ENCODE measurements at regions not wholly inside any gene's neighbourhood (a gene's known extent, or its start where the extent isn't known, plus 50 kb on each side); places are given as distances from the start of the nearest gene placed in this dataset.

DNA sequence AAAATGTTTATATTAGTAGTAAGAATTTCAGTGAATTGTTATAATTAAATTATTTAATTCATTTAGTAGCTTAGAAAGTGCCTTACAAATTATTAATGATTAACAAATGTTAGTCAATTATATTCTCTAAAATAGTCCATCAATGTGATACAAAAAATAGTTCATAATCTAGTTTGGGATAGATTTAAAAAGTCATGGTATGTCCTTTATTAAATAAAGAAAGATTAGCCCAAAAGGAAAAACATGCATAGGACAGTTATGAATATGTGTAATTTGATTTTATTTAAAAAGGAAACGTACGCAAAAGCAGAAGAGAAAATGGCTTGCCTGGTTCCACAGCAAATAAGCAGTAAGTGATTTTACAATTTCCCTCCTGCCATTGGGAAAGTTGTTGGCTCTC lies 768.5 kb downstream of the TRIB2 start:
- H3K4me3 ChIP-seq (ENCODE audit: low read depth, low read length): no peak overlapping the region
- H3K4me2 ChIP-seq (ENCODE audit: low read length): no peak overlapping the region
- no peaks in the 10 kb centered on the region for H3K36me3 ChIP-seq (ENCODE audit: control insufficient read depth, insufficient read depth, low read length)
- no peaks in the 10 kb centered on the region for H3K79me2 ChIP-seq
- TF ChIP-seq, protein P1, sequence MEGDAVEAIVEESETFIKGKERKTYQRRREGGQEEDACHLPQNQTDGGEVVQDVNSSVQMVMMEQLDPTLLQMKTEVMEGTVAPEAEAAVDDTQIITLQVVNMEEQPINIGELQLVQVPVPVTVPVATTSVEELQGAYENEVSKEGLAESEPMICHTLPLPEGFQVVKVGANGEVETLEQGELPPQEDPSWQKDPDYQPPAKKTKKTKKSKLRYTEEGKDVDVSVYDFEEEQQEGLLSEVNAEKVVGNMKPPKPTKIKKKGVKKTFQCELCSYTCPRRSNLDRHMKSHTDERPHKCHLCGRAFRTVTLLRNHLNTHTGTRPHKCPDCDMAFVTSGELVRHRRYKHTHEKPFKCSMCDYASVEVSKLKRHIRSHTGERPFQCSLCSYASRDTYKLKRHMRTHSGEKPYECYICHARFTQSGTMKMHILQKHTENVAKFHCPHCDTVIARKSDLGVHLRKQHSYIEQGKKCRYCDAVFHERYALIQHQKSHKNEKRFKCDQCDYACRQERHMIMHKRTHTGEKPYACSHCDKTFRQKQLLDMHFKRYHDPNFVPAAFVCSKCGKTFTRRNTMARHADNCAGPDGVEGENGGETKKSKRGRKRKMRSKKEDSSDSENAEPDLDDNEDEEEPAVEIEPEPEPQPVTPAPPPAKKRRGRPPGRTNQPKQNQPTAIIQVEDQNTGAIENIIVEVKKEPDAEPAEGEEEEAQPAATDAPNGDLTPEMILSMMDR (IDR thresholded peaks at IDR 0.05): no peak
- H3K27ac ChIP-seq: no peak overlapping the region
- H3K9me3 ChIP-seq (ENCODE audit: control insufficient read depth, low read length): no peaks in the 10 kb centered on the region
- no peak overlapping the region for H3K9ac ChIP-seq
- H3K4me1 ChIP-seq: no peaks in the 10 kb centered on the region
- H3K27me3 ChIP-seq (ENCODE audit: control insufficient read depth, insufficient read depth, low read length): no peaks in the 10 kb centered on the region
- H2AFZ ChIP-seq: no peak overlapping the region

DNA sequence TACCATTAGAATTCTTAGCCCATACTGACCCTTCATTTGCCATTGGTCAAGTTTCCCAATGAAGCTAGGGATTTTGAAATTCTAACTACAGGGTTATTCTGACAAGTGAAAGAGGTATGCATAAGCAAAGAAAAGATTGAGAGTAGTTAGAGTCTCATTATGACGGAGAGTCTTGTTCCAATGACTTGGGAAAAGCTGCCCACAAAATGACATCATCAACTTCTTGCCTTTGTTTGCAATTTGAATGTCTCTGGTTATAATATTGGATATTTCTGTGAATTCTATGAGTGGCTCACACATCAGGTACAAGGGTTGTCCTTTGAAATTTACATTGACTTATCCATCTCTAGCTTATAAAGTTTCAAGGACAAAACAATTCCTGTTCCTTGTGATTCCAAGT lies 772.2 kb downstream of the TRIB2 start:
- H3K4me3 ChIP-seq (ENCODE audit: low read depth, low read length): no peak overlapping the region
- H3K9ac ChIP-seq: no peak overlapping the region
- no peaks in the 10 kb centered on the region for H3K4me1 ChIP-seq
- no peak overlapping the region for H3K4me2 ChIP-seq (ENCODE audit: low read length)
- TF ChIP-seq, protein P1 (IDR thresholded peaks at IDR 0.05): no peak
- H3K9me3 ChIP-seq (ENCODE audit: control insufficient read depth, low read length): no peaks in the 10 kb centered on the region
- no peaks in the 10 kb centered on the region for H3K27me3 ChIP-seq (ENCODE audit: control insufficient read depth, insufficient read depth, low read length)
- no peak overlapping the region for H2AFZ ChIP-seq
- no peaks in the 10 kb centered on the region for H3K36me3 ChIP-seq (ENCODE audit: control insufficient read depth, insufficient read depth, low read length)
- H3K79me2 ChIP-seq: no peaks in the 10 kb centered on the region
- H3K27ac ChIP-seq: no peak overlapping the region

DNA sequence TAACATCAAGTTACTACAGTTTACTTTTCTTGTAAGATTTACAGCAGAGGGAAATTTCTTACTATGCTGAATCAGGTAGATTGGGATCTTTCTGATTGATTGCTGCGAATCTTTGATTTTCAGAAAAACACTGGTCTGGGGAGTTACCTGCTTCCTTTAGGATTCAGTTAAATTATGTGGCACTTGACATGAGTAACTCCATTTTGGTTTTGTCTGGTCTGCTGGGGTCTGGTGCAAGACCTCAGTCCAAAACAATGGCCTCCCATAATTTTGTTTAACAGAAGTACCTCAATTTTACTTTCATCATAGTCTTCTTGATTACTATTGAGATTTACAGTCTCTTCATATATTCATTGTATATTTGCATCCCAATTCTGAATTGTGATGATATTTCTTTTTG lies 775.5 kb downstream of the TRIB2 start:
- H3K4me3 ChIP-seq (ENCODE audit: low read depth, low read length): no peak overlapping the region
- TF ChIP-seq, protein P1 (IDR thresholded peaks at IDR 0.05): no peak
- no peak overlapping the region for H3K9ac ChIP-seq
- no peak overlapping the region for H3K27ac ChIP-seq
- H3K36me3 ChIP-seq (ENCODE audit: control insufficient read depth, insufficient read depth, low read length): no peaks in the 10 kb centered on the region
- H2AFZ ChIP-seq: no peak overlapping the region
- H3K9me3 ChIP-seq (ENCODE audit: control insufficient read depth, low read length): no peaks in the 10 kb centered on the region
- H3K4me2 ChIP-seq (ENCODE audit: low read length): no peak overlapping the region
- H3K79me2 ChIP-seq: no peaks in the 10 kb centered on the region
- no peaks in the 10 kb centered on the region for H3K27me3 ChIP-seq (ENCODE audit: control insufficient read depth, insufficient read depth, low read length)
- H3K4me1 ChIP-seq: no peaks in the 10 kb centered on the region

DNA sequence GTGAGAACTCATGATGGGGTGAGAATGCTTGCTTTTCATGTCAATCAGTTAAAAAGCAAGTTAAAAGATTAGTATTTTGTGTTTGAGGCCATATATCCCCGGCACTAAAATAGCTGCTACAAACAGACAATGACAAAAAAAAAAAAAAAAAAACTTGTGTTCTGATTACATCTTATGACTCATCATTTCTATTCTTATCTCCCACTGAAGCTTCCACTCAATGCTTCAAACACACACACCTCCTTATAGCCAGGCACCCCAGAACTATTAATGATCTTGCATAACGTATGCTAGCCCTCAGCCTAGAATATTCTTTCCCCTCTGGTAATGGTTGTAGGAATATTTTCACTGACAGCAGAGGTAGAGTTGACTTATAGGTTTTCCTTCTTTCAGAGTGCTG lies 778.3 kb downstream of the TRIB2 start:
- no peaks in the 10 kb centered on the region for H3K36me3 ChIP-seq (ENCODE audit: control insufficient read depth, insufficient read depth, low read length)
- H3K4me2 ChIP-seq (ENCODE audit: low read length): no peak overlapping the region
- TF ChIP-seq, protein P1 (IDR thresholded peaks at IDR 0.05): no peak

DNA sequence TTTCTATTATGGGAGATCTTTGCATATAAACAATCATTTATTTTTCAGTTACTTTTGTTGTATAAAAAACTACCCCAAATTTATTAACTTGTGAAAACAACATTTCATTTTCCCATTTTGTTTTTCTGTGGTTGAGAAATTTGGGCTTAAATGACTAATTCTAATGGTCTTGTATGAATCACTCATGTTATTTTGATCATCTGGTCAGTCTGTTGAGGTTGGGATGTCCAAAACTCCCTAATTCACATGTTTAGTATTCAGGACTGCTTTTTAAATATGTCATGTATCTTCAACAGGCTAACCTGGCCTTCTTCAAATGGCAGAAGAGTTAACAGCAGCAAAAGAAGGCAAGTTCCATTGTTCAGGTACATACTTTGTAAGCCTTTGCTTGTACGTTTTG lies 788.1 kb downstream of the TRIB2 start:
- H3K9ac ChIP-seq: no peak overlapping the region
- H2AFZ ChIP-seq: no peak overlapping the region
- no peaks in the 10 kb centered on the region for H3K79me2 ChIP-seq
- TF ChIP-seq, protein P1 (IDR thresholded peaks at IDR 0.05): no peak
- H3K36me3 ChIP-seq (ENCODE audit: control insufficient read depth, insufficient read depth, low read length): no peaks in the 10 kb centered on the region
- no peak overlapping the region for H3K27ac ChIP-seq
- H3K27me3 ChIP-seq (ENCODE audit: control insufficient read depth, insufficient read depth, low read length): no peaks in the 10 kb centered on the region
- H3K4me1 ChIP-seq: no peaks in the 10 kb centered on the region
- H3K4me2 ChIP-seq (ENCODE audit: low read length): no peak overlapping the region
- H3K4me3 ChIP-seq (ENCODE audit: low read depth, low read length): no peak overlapping the region
- no peaks in the 10 kb centered on the region for H3K9me3 ChIP-seq (ENCODE audit: control insufficient read depth, low read length)

More for the DNA sequence above, 778.3 kb downstream of the TRIB2 start:
- Histone ChIP-seq H3K27me3 (ENCODE audit: control insufficient read depth, insufficient read depth, low read length) (no peaks in the 10 kb centered on the region), H3K9ac (no peak overlapping the region), H3K4me1 (no peaks in the 10 kb centered on the region), H3K9me3 (ENCODE audit: control insufficient read depth, low read length) (no peaks in the 10 kb centered on the region), H3K4me3 (ENCODE audit: low read depth, low read length) (no peak overlapping the region), H3K27ac (no peak overlapping the region), H2AFZ (no peak overlapping the region), H3K79me2 (no peaks in the 10 kb centered on the region)

Data from parathyroid adenoma (tissue), 2 donors.